ENCODE measurements at regions not wholly inside any gene's neighbourhood (a gene's known extent, or its start where the extent isn't known, plus 50 kb on each side); places are given as distances from the start of the nearest gene placed in this dataset.

- intact Hi-C loops (cut with DNase I) = no loop called here
- no peaks in the 10 kb centered on the region for H3K4me1 ChIP-seq
- TF ChIP-seq CTCF (IDR thresholded peaks at IDR 0.05) (peak in 6 of 7 experiments; percentile 12 to 61 (median 46)), POLR2A (IDR thresholded peaks at IDR 0.05) (no peak)
- ATAC-seq (peak; percentile 48), DNase-seq (peak; percentile 43 to 64 (median 52))
- H3K36me3 ChIP-seq (replicated peaks in 1 of 2; ENCODE audit: insufficient read depth in 1 of 2, low read depth in 2 of 2) = no peaks in the 10 kb centered on the region
- WGBS, 2 donors = 66 to 76% methylated on average over 2 of the region's 2 CpGs
- no peak overlapping the region for H3K27ac ChIP-seq
- no peaks in the 10 kb centered on the region for H3K27me3 ChIP-seq
- H3K4me3 ChIP-seq = no peak overlapping the region
- H3K9me3 ChIP-seq = no peaks in the 10 kb centered on the region
These were observed 199.1 kb downstream of the ERMARD start for GRCh38 chr6:169950558-169950957.

DNA sequence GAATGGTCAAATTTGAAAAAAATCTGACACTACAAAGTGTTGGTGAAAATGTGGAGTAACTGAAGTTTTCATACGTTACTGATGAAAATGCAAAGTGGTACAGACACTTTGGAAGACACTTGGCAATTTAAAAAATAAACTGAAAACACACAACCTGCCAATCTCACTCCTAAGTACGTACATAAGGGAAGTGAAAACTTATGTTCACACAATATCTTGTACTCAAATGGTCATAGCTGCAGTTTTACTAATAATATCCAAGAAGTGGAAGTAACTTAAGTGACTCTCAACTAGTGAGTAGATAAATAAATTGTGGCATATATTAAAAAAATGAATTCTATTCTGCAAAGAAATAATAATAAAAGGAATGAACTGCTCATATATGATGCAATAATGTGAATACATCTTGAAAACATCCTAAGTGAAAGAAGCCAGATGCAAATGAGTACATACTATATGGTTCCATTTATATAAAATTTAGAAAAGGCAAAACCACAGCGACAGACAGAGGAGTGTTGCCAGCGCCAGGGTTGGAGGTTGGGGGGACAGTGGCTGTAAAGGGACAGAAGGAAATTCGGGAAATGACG is 198.2 kb downstream of the ERMARD start:
- WGBS, 2 donors = 83 to 86% methylated on average over 6 of the region's 6 CpGs
- no peak for TF ChIP-seq CTCF (IDR thresholded peaks at IDR 0.05)
- TF ChIP-seq POLR2A (IDR thresholded peaks at IDR 0.05) = no peak
- no peak for ATAC-seq
- Histone ChIP-seq H3K36me3 (replicated peaks in 1 of 2; ENCODE audit: insufficient read depth in 1 of 2, low read depth in 2 of 2) (no peaks in the 10 kb centered on the region), H3K27me3 (no peaks in the 10 kb centered on the region), H3K9me3 (no peaks in the 10 kb centered on the region), H3K27ac (no peak overlapping the region), H3K4me3 (no peak overlapping the region), H3K4me1 (no peaks in the 10 kb centered on the region)
- DNase-seq = no peak
- intact Hi-C loops (cut with DNase I) = no loop called here

- DNase-seq (no peak), ATAC-seq (no peak)
- H3K9me3 ChIP-seq = no peaks in the 10 kb centered on the region
- H3K27me3 ChIP-seq = no peaks in the 10 kb centered on the region
- H3K27ac ChIP-seq = no peak overlapping the region
- WGBS, 2 donors = 81 to 94% methylated on average over 1 of the region's 1 CpG
- peaks cover 3% of the 10 kb centered on the region for H3K4me1 ChIP-seq
- H3K36me3 ChIP-seq (replicated peaks in 1 of 2; ENCODE audit: insufficient read depth in 1 of 2, low read depth in 2 of 2) = no peaks in the 10 kb centered on the region
- intact Hi-C loops (cut with DNase I) = no loop called here
- TF ChIP-seq POLR2A (IDR thresholded peaks at IDR 0.05) = no peak
- no peak for TF ChIP-seq CTCF (IDR thresholded peaks at IDR 0.05)
- H3K4me3 ChIP-seq = no peak overlapping the region
These were observed 195.5 kb downstream of the ERMARD start for GRCh38 chr6:169946971-169947370.

GRCh38 chr6:169945117-169945516 is 193.7 kb downstream of the ERMARD start:
- ATAC-seq (no peak), DNase-seq (no peak)
- WGBS, 2 donors = 54 to 66% methylated on average over 3 of the region's 3 CpGs
- no peak for TF ChIP-seq POLR2A (IDR thresholded peaks at IDR 0.05)
- TF ChIP-seq CTCF (IDR thresholded peaks at IDR 0.05) = no peak
- no peaks in the 10 kb centered on the region for H3K27me3 ChIP-seq
- no peak overlapping the region for H3K27ac ChIP-seq
- H3K4me1 ChIP-seq = peaks cover 6% of the 10 kb centered on the region
- H3K36me3 ChIP-seq (replicated peaks in 1 of 2; ENCODE audit: insufficient read depth in 1 of 2, low read depth in 2 of 2) = no peaks in the 10 kb centered on the region
- no peak overlapping the region for H3K4me3 ChIP-seq
- H3K9me3 ChIP-seq = no peaks in the 10 kb centered on the region
- intact Hi-C loops (cut with DNase I) = no loop called here

- H3K4me1 ChIP-seq = peaks cover 6% of the 10 kb centered on the region
- TF ChIP-seq CTCF (IDR thresholded peaks at IDR 0.05) (no peak), POLR2A (IDR thresholded peaks at IDR 0.05) (no peak)
- H3K36me3 ChIP-seq (replicated peaks in 1 of 2; ENCODE audit: insufficient read depth in 1 of 2, low read depth in 2 of 2) = no peaks in the 10 kb centered on the region
- no peaks in the 10 kb centered on the region for H3K27me3 ChIP-seq
- no peaks in the 10 kb centered on the region for H3K9me3 ChIP-seq
- no peak for DNase-seq
- H3K4me3 ChIP-seq = no peak overlapping the region
- no peak for ATAC-seq
- no peak overlapping the region for H3K27ac ChIP-seq
- intact Hi-C loops (cut with DNase I) = no loop called here
These were observed 193.0 kb downstream of the ERMARD start for GRCh38 chr6:169944415-169944814.

Measured in body of pancreas (tissue), 4 donors.